SK-N-SH (cell line): ENCODE measurements at regions not wholly inside any gene's neighbourhood (a gene's known extent, or its start where the extent isn't known, plus 50 kb on each side); places are given as distances from the start of the nearest gene placed in this dataset.

Source experiments
- CTCF ChIA-PET: fragments of 300-600, 350-600 bp; formaldehyde crosslinking; extraction: SDS; loops from one replicate; lab custom pipeline; 2021; lab: Yijun Ruan, JAX
- POLR2A ChIA-PET: fragments of 350-600 bp; sonication (Branson Sonifier 250); formaldehyde crosslinking; extraction: SDS; loops from one replicate; lab custom pipeline; 2020; ENCODE audit warnings: antibody characterized with exemption, inconsistent platforms; lab: Yijun Ruan, JAX
- DNase-seq: peaks from one replicate; pipeline ENCODE4 v3.0.0; 2012
- H2AFZ ChIP-seq: fragments of 200-600 bp; sonication (generic); 2 replicates; pipeline ENCODE4 v1.8.1; 2016; ENCODE audit warnings: antibody characterized with exemption, mild to moderate bottlenecking, low read depth
- H3F3A ChIP-seq: fragments of 200-600 bp; sonication (generic); replicated peaks from 2 replicates; pipeline ENCODE3; 2016; ENCODE audit warnings: antibody characterized with exemption, mild to moderate bottlenecking; ENCODE audit not compliant: insufficient read depth
- H3K27ac ChIP-seq, 2 experiments: fragments of 200-500 bp in 1 of 2; fragments of 200-600 bp in 1 of 2; sonication (Bioruptor generic) in 1 of 2; sonication (generic), shearing (Covaris generic) in 1 of 2; 2 replicates each; pipeline versions ENCODE4 v1.5.1 to v1.6.1; 2014 to 2016; ENCODE audit warnings: low read depth in 2 of 2, inconsistent platforms in 1 of 2, low read length in 1 of 2, mild to moderate bottlenecking in 1 of 2, mixed read lengths in 1 of 2
- H3K27me3 ChIP-seq: fragments of 200-600 bp; sonication (generic), shearing (Covaris generic); 2 replicates; pipeline ENCODE4 v1.6.1; 2016; ENCODE audit warnings: mixed run types; ENCODE audit not compliant: insufficient read depth
- H3K36me3 ChIP-seq, 2 experiments: fragments of 200-500 bp in 1 of 2; fragments of 200-600 bp in 1 of 2; sonication (Bioruptor generic) in 1 of 2; sonication (generic) in 1 of 2; replicated peaks in 1 of 2; 2 replicates each; pipeline versions ENCODE3 to v1.5.1; 2014 to 2016; ENCODE audit warnings: low read length in 1 of 2, mild to moderate bottlenecking in 1 of 2; ENCODE audit not compliant: insufficient read depth in 2 of 2, control insufficient read depth in 1 of 2
- H3K4me1 ChIP-seq, 2 experiments: fragments of 200-500 bp in 1 of 2; fragments of 200-600 bp in 1 of 2; sonication (Bioruptor generic) in 1 of 2; sonication (generic), shearing (Covaris generic) in 1 of 2; 2 replicates each; pipeline versions ENCODE4 v1.5.1 to v1.6.1; 2014 to 2016; ENCODE audit warnings: low read depth in 1 of 2, low read length in 1 of 2, mixed run types in 1 of 2; ENCODE audit not compliant: insufficient read depth in 2 of 2, control insufficient read depth in 1 of 2
- H3K4me2 ChIP-seq: fragments of 200-600 bp; sonication (generic), shearing (Covaris generic); 2 replicates; pipeline ENCODE4 v1.6.1; 2017; ENCODE audit warnings: mixed run types
- H3K4me3 ChIP-seq, 2 experiments: fragments of 200-500 bp in 1 of 2; fragments of 200-600 bp in 1 of 2; sonication (Bioruptor generic) in 1 of 2; sonication (generic), shearing (Covaris generic) in 1 of 2; 2 replicates each; pipeline versions ENCODE4 v1.5.1 to v1.8.1; 2014 to 2016; ENCODE audit warnings: low read depth in 2 of 2, inconsistent platforms in 1 of 2, low read length in 1 of 2, mild to moderate bottlenecking in 1 of 2, mixed read lengths in 1 of 2, moderate library complexity in 1 of 2
- H3K79me2 ChIP-seq: fragments of 200-600 bp; sonication (generic); 2 replicates; pipeline ENCODE4 v1.8.1; 2017; ENCODE audit warnings: mild to moderate bottlenecking; ENCODE audit not compliant: insufficient read depth
- H3K9ac ChIP-seq: fragments of 200-600 bp; sonication (generic); 2 replicates; pipeline ENCODE4 v1.6.1; 2017; ENCODE audit warnings: mixed run types
- H3K9me2 ChIP-seq: fragments of 200-600 bp; sonication (generic); 2 replicates; pipeline ENCODE4 v1.6.1; 2017; ENCODE audit warnings: mixed run types
- H3K9me3 ChIP-seq: fragments of 200-600 bp; sonication (generic); 2 replicates; pipeline ENCODE4 v1.6.1; 2017; ENCODE audit warnings: mixed run types, mild to moderate bottlenecking, moderate library complexity
- H4K20me1 ChIP-seq: fragments of 200-600 bp; sonication (generic); 2 replicates; pipeline ENCODE4 v1.6.1; 2017; ENCODE audit warnings: mild to moderate bottlenecking, mixed run types; ENCODE audit not compliant: insufficient read depth
- ELF1 ChIP-seq: IDR thresholded peaks from 2 replicates; pipeline ENCODE4 v1.4.0; 2012
- EP300 ChIP-seq, 2 experiments: IDR thresholded peaks; 2 replicates each; pipeline versions ENCODE4 v1.4.0 to v1.6.1; 2012; ENCODE audit warnings: borderline replicate concordance in 1 of 2, low read depth in 1 of 2, low read length in 1 of 2
- EZH2phosphoT487 ChIP-seq: fragments of 200-600 bp; sonication (generic); IDR thresholded peaks from 2 replicates; pipeline ENCODE4 v1.6.1; 2017; ENCODE audit warnings: low read depth, mixed run types, mild to moderate bottlenecking, antibody characterized with exemption, moderate library complexity, borderline replicate concordance
- FOSL2 ChIP-seq: IDR thresholded peaks from 2 replicates; pipeline ENCODE4 v1.4.0; 2012; ENCODE audit warnings: low read depth, mild to moderate bottlenecking, moderate library complexity, borderline replicate concordance
- JUND ChIP-seq: IDR thresholded peaks from 2 replicates; pipeline ENCODE4 v1.4.0; 2012
- MEF2A ChIP-seq: IDR thresholded peaks from 2 replicates; pipeline ENCODE4 v1.4.0; 2012; ENCODE audit warnings: low read depth, borderline replicate concordance
- NRF1 ChIP-seq: IDR thresholded peaks from 2 replicates; pipeline ENCODE4 v1.6.1; 2012; ENCODE audit warnings: low read depth, mild to moderate bottlenecking, low read length
- POLR2AphosphoS5 ChIP-seq: IDR thresholded peaks from 2 replicates; pipeline ENCODE4 v1.6.1; 2012; ENCODE audit warnings: low read depth, low read length
- RAD21 ChIP-seq: IDR thresholded peaks from 2 replicates; pipeline ENCODE4 v1.6.1; 2012; ENCODE audit warnings: mild to moderate bottlenecking, low read length
- RXRA ChIP-seq: IDR thresholded peaks from 2 replicates; pipeline ENCODE4 v1.4.0; 2012; ENCODE audit warnings: low read depth, mild to moderate bottlenecking, borderline replicate concordance
- SIN3A ChIP-seq: IDR thresholded peaks from 2 replicates; pipeline ENCODE4 v1.6.1; 2012; ENCODE audit warnings: low read depth, mild to moderate bottlenecking, low read length, moderate library complexity, borderline replicate concordance
- TCF12 ChIP-seq: IDR thresholded peaks from 2 replicates; pipeline ENCODE4 v1.4.0; 2012
- TEAD4 ChIP-seq: IDR thresholded peaks from 2 replicates; pipeline ENCODE4 v1.4.0; 2012; ENCODE audit warnings: mild to moderate bottlenecking, borderline replicate concordance; ENCODE audit not compliant: insufficient read depth
- YY1 ChIP-seq: IDR thresholded peaks from 2 replicates; pipeline ENCODE4 v1.4.0; 2012; ENCODE audit warnings: low read depth, mild to moderate bottlenecking
- WGBS: methylation state at CpG from one replicate; pipeline ENCODE4 v1.1.6; 2017; ENCODE audit warnings: low lambda C conversion rate; 5-methylcytosine and 5-hydroxymethylcytosine counted together
- TF ChIP-seq, protein P1 (sequence below): fragments of 200-600 bp; sonication (generic); IDR thresholded peaks from 2 replicates; pipeline ENCODE4 v1.6.1; 2017; ENCODE audit warnings: antibody characterized with exemption, mild to moderate bottlenecking, moderate library complexity
- TF ChIP-seq, protein P2 (sequence below): IDR thresholded peaks from 2 replicates; pipeline ENCODE4 v1.4.0; 2012; ENCODE audit warnings: low read depth, borderline replicate concordance

DNA sequence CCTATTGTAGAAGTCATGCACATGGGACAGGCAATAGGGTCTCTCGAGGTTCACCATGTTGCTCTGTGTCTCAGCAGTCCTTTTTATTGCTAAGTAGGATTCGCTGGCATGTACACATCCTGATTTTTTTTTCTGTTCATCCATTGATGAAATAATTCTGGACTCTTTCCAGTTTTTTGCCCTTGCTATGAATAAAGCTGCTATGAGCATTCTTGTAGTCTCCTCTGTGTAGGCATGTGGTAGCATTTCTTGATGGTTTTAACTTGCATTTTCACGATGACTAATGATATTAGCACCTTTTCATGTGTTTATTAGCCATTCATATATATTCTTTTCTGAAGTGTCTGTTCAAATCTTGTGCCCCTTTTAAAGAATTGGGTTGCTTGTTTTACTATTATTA is 65.8 kb upstream of the EDAR start:
- Histone ChIP-seq H3K9me3 (no peaks in the 10 kb centered on the region), H3K4me2 (no peak overlapping the region), H3K27me3 (peaks cover 7% of the 10 kb centered on the region), H3K4me1 (peaks cover 0 to 12% of the 10 kb centered on the region in 2 experiments; a peak in 1 of 4 replicates), H2AFZ (no peak overlapping the region), H3K9ac (no peak overlapping the region), H3K4me3 (no peak overlapping the region), H3K9me2 (no peaks in the 10 kb centered on the region), H4K20me1 (no peaks in the 10 kb centered on the region), H3K27ac (no peak overlapping the region), H3K79me2 (no peaks in the 10 kb centered on the region), H3F3A (no peaks in the 10 kb centered on the region), H3K36me3 (no peaks in the 10 kb centered on the region)
- DNase-seq, result no peak
- ChIA-PET POLR2A (no interaction called here), CTCF (interaction anchor here (1.5 kb wide), 1 partner anchor 72 kb away, joined by 3 read pairs; no protein-coding TSS in a partner anchor)
- 73% methylated on average over 3 of the region's 3 CpGs for whole genome bisulfite sequencing
- TF ChIP-seq TCF12 (no peak), YY1 (no peak), SIN3A (no peak), ELF1 (no peak), FOSL2 (no peak), JUND (no peak), MEF2A (no peak), POLR2AphosphoS5 (no peak), RXRA (no peak), TEAD4 (no peak), EP300 (IDR thresholded peaks at IDR 0.05; ENCODE audit: borderline replicate concordance in 1 of 2, low read depth in 1 of 2, low read length in 1 of 2) (no peak), EZH2phosphoT487 (no peak)
- TF ChIP-seq, protein P1, sequence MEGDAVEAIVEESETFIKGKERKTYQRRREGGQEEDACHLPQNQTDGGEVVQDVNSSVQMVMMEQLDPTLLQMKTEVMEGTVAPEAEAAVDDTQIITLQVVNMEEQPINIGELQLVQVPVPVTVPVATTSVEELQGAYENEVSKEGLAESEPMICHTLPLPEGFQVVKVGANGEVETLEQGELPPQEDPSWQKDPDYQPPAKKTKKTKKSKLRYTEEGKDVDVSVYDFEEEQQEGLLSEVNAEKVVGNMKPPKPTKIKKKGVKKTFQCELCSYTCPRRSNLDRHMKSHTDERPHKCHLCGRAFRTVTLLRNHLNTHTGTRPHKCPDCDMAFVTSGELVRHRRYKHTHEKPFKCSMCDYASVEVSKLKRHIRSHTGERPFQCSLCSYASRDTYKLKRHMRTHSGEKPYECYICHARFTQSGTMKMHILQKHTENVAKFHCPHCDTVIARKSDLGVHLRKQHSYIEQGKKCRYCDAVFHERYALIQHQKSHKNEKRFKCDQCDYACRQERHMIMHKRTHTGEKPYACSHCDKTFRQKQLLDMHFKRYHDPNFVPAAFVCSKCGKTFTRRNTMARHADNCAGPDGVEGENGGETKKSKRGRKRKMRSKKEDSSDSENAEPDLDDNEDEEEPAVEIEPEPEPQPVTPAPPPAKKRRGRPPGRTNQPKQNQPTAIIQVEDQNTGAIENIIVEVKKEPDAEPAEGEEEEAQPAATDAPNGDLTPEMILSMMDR, result no peak
- TF ChIP-seq, protein P2, sequence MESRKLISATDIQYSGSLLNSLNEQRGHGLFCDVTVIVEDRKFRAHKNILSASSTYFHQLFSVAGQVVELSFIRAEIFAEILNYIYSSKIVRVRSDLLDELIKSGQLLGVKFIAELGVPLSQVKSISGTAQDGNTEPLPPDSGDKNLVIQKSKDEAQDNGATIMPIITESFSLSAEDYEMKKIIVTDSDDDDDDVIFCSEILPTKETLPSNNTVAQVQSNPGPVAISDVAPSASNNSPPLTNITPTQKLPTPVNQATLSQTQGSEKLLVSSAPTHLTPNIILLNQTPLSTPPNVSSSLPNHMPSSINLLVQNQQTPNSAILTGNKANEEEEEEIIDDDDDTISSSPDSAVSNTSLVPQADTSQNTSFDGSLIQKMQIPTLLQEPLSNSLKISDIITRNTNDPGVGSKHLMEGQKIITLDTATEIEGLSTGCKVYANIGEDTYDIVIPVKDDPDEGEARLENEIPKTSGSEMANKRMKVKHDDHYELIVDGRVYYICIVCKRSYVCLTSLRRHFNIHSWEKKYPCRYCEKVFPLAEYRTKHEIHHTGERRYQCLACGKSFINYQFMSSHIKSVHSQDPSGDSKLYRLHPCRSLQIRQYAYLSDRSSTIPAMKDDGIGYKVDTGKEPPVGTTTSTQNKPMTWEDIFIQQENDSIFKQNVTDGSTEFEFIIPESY, result no peak

DNA sequence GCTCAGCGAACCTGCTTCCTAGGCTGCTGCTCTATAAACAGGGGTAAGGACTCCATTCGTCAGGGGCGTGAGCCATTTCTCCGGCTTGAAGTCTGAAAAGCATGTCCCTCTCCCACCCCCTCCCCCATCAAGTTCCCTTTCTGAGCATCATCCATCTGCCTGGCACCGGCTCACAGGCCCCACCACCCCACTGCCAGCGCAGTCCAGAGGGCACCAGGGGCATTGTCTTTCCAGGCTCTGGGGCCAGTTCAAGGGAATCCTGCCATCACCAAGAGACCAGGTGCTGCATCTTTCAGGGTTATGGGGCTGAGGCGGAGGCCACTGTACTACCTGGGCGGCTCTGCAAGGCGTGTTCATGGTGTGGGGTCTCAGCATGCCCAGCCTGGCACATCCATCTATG is 64.7 kb upstream of the EDAR start:
- no peak for DNase-seq
- no peaks in the 10 kb centered on the region for H3K79me2 ChIP-seq
- POLR2A ChIA-PET, result no interaction called here
- H3K4me2 ChIP-seq, result no peak overlapping the region
- CTCF ChIA-PET, result no interaction called here
- H3K9me2 ChIP-seq, result no peaks in the 10 kb centered on the region
- 79% methylated on average over 6 of the region's 9 CpGs for WGBS
- H3K9ac ChIP-seq, result no peak overlapping the region
- H3K36me3 ChIP-seq, result no peaks in the 10 kb centered on the region
- H3K27ac ChIP-seq, result no peak overlapping the region
- peaks cover 0 to 7% of the 10 kb centered on the region in 2 experiments; a peak in 1 of 4 replicates for H3K4me1 ChIP-seq
- no peak overlapping the region for H3K4me3 ChIP-seq
- no peak overlapping the region for H2AFZ ChIP-seq
- no peaks in the 10 kb centered on the region for H3K9me3 ChIP-seq
- no peaks in the 10 kb centered on the region for H3F3A ChIP-seq
- no peak for TF ChIP-seq NRF1
- no peak for TF ChIP-seq RAD21
- no peak for TF ChIP-seq TEAD4
- TF ChIP-seq EP300 (IDR thresholded peaks at IDR 0.05; ENCODE audit: borderline replicate concordance in 1 of 2, low read depth in 1 of 2, low read length in 1 of 2), result no peak
- no peak for TF ChIP-seq MEF2A
- TF ChIP-seq, protein P2, result no peak
- TF ChIP-seq, all 33 proteins: peak for 0
- Histone ChIP-seq H3K27me3 (peaks cover 7% of the 10 kb centered on the region), H4K20me1 (no peaks in the 10 kb centered on the region)
